Endothelial cell of umbilical vein (primary cell): ENCODE measurements at regions not wholly inside any gene's neighbourhood (a gene's known extent, or its start where the extent isn't known, plus 50 kb on each side); places are given as distances from the start of the nearest gene placed in this dataset.

Source experiments
- CTCF ChIP-seq, 2 donors: IDR thresholded peaks; 1 replicate in 1 of 2; 2 replicates in 1 of 2; pipeline ENCODE4 v1.5.1; 2011; ENCODE audit warnings: low read length in 2 of 2, mild to moderate bottlenecking in 2 of 2, moderate library complexity in 2 of 2, control low read depth in 1 of 2, inconsistent platforms in 1 of 2, low read depth in 1 of 2; ENCODE audit not compliant: insufficient read depth in 1 of 2; ENCODE audit errors: extremely low read depth in 1 of 2
- POLR2AphosphoS5 ChIP-seq: IDR thresholded peaks from 2 replicates; pipeline ENCODE4 v1.6.1; 2012; ENCODE audit warnings: low read depth, mild to moderate bottlenecking, control low read depth, low read length, moderate library complexity; ENCODE audit not compliant: insufficient read depth
- TF ChIP-seq, protein P1 (sequence below): IDR thresholded peaks from 2 replicates; pipeline ENCODE4 v1.6.1; 2011; ENCODE audit not compliant: insufficient read depth, insufficient read length

DNA sequence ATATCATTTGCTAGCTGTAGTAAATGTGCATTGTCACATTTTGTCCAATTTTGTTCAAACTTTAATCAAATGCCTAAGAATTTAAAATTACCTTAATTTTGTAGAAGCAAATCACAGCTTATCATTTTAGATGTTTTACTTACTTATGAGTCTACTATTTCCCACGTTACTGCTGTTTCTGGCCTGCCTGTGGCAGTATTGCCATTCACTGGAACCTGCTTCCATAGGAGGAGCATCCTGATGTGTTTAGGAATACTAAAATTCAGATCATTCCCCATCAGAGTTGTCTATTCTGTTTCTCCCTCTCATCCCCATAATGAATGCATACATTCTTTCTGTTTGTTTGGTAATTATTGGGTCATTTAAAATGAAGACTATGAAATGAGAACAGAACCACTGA, 119.5 kb upstream of the SNRPN start:
- TF ChIP-seq CTCF (IDR thresholded peaks at IDR 0.05; ENCODE audit: extremely low read depth in 1 of 2, insufficient read depth in 1 of 2, low read depth in 1 of 2, low read length in 2 of 2) (no peak), POLR2AphosphoS5 (no peak)
- TF ChIP-seq, protein P1, sequence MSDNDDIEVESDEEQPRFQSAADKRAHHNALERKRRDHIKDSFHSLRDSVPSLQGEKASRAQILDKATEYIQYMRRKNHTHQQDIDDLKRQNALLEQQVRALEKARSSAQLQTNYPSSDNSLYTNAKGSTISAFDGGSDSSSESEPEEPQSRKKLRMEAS: no peak
